ENCODE measurements at regions not wholly inside any gene's neighbourhood (a gene's known extent, or its start where the extent isn't known, plus 50 kb on each side); places are given as distances from the start of the nearest gene placed in this dataset.

GRCh38 chr4:177770776-177771175 is 328.5 kb upstream of the AGA start:
- in situ Hi-C loops (cut with MboI) = no loop called here
- FAIRE-seq = no peak
- WGBS (ENCODE audit: insufficient coverage, insufficient replicate concordance, low lambda C conversion rate, missing lambda C conversion rate) = 16% methylated on average over 2 of the region's 2 CpGs

GRCh38 chr4:177771645-177772044 is 329.4 kb upstream of the AGA start:
- intact Hi-C loops (cut with micrococcal nuclease; ENCODE audit: unreplicated experiment) = no loop called here
- no peak for FAIRE-seq
- WGBS (ENCODE audit: insufficient coverage, insufficient replicate concordance, low lambda C conversion rate, missing lambda C conversion rate) = 78% methylated on average over 1 of the region's 1 CpG

More at GRCh38 chr4:177770776-177771175, 328.5 kb upstream of the AGA start:
- Histone ChIP-seq H3K9me3 (replicated peaks; ENCODE audit: control insufficient read depth, insufficient read depth, low read length) (no peaks in the 10 kb centered on the region), H3K27me3 (replicated peaks in 1 of 2; ENCODE audit: control insufficient read depth in 2 of 2, insufficient read depth in 2 of 2, low read length in 1 of 2) (no peaks in the 10 kb centered on the region), H4K20me1 (ENCODE audit: control insufficient read depth, insufficient read depth) (no peaks in the 10 kb centered on the region), H3K9ac (ENCODE audit: control insufficient read depth, insufficient read depth, low read length) (no peak overlapping the region), H2AFZ (ENCODE audit: control insufficient read depth, low read depth, low read length) (no peak overlapping the region), H3K4me3 (no peak overlapping the region), H3K4me1 (ENCODE audit: control insufficient read depth, insufficient read depth, low read length) (no peaks in the 10 kb centered on the region), H3K36me3 (ENCODE audit: control insufficient read depth in 2 of 2, insufficient read depth in 2 of 2, low read length in 1 of 2) (no peaks in the 10 kb centered on the region), H3K4me2 (ENCODE audit: control insufficient read depth, insufficient read depth) (no peak overlapping the region), H3K79me2 (ENCODE audit: control insufficient read depth, insufficient read depth, low read length) (no peaks in the 10 kb centered on the region), H3K27ac (ENCODE audit: control insufficient read depth, insufficient read depth) (no peak overlapping the region)
- TF ChIP-seq ESRRA (IDR thresholded peaks at IDR 0.05; ENCODE audit: low read length) (no peak), RELA (IDR thresholded peaks at IDR 0.05; ENCODE audit: borderline replicate concordance, partially characterized antibody) (no peak), WRNIP1 (IDR thresholded peaks at IDR 0.05; ENCODE audit: borderline replicate concordance, low read depth, low read length) (no peak), ZZZ3 (IDR thresholded peaks at IDR 0.05; ENCODE audit: control insufficient read depth, insufficient read length, low read depth) (no peak), TCF7 (IDR thresholded peaks at IDR 0.05; ENCODE audit: borderline replicate concordance) (no peak), HCFC1 (IDR thresholded peaks at IDR 0.05; ENCODE audit: low read length) (no peak)
- ChIA-PET CTCF (no interaction called here), RAD21 (ENCODE audit: unreplicated experiment) (interaction anchor here (1.0 kb wide), 1 partner anchor 30 kb away, joined by 3 read pairs; no protein-coding TSS in a partner anchor), POLR2A (no interaction called here), SMC1A (ENCODE audit: uncharacterized antibody, unreplicated experiment) (interaction anchor here (1.4 kb wide), 1 partner anchor 40 kb away, joined by 3 read pairs; no protein-coding TSS in a partner anchor)
- ATAC-seq (no peak), DNase-seq (ENCODE audit: low read depth, low spot score) (no peak)
- no TSS peak for BruUV-seq (replicated peaks)
- intact Hi-C loops (cut with micrococcal nuclease; ENCODE audit: unreplicated experiment) = no loop called here

More at GRCh38 chr4:177771645-177772044, 329.4 kb upstream of the AGA start:
- ATAC-seq = no peak
- ChIA-PET RAD21 (ENCODE audit: unreplicated experiment) (interaction anchor here (1.8 kb wide), 1 partner anchor 18 kb away, joined by 5 read pairs; no protein-coding TSS in a partner anchor), SMC1A (ENCODE audit: uncharacterized antibody, unreplicated experiment) (no interaction called here), POLR2A (no interaction called here), CTCF (no interaction called here)
- no TSS peak for BruUV-seq (replicated peaks)
- TF ChIP-seq ELK1 (IDR thresholded peaks at IDR 0.05; ENCODE audit: low read depth, low read length) (no peak), RELB (IDR thresholded peaks at IDR 0.05; ENCODE audit: low read depth) (no peak), SUPT20H (IDR thresholded peaks at IDR 0.05; ENCODE audit: borderline replicate concordance, control insufficient read depth, low read depth, low read length) (no peak), STAT3 (IDR thresholded peaks at IDR 0.05; ENCODE audit: low read depth, low read length) (no peak), CEBPB (IDR thresholded peaks at IDR 0.05; ENCODE audit: borderline replicate concordance in 1 of 2, low read depth in 2 of 2, low read length in 2 of 2) (no peak), CREM (IDR thresholded peaks at IDR 0.05; ENCODE audit: low read depth) (no peak), IKZF1 (conservative IDR thresholded peaks at IDR 0.05) (no peak), GABPA (IDR thresholded peaks at IDR 0.05; ENCODE audit: low read depth) (no peak), RB1 (IDR thresholded peaks at IDR 0.05; ENCODE audit: borderline replicate concordance) (no peak), EGR1 (IDR thresholded peaks at IDR 0.05; ENCODE audit: borderline replicate concordance in 1 of 2, low read depth in 2 of 2, low read length in 2 of 2) (no peak)
- H3K27ac ChIP-seq (ENCODE audit: control insufficient read depth, insufficient read depth) = no peak overlapping the region
- H3K4me3 ChIP-seq = no peak overlapping the region
- in situ Hi-C loops (cut with MboI) = no loop called here
- no peaks in the 10 kb centered on the region for H3K9me3 ChIP-seq (replicated peaks; ENCODE audit: control insufficient read depth, insufficient read depth, low read length)
- no peaks in the 10 kb centered on the region for H3K79me2 ChIP-seq (ENCODE audit: control insufficient read depth, insufficient read depth, low read length)
- DNase-seq (ENCODE audit: low read depth, low spot score) = no peak
- H2AFZ ChIP-seq (ENCODE audit: control insufficient read depth, low read depth, low read length) = no peak overlapping the region
- H3K4me1 ChIP-seq (ENCODE audit: control insufficient read depth, insufficient read depth, low read length) = no peaks in the 10 kb centered on the region
- no peaks in the 10 kb centered on the region for H3K36me3 ChIP-seq (ENCODE audit: control insufficient read depth in 2 of 2, insufficient read depth in 2 of 2, low read length in 1 of 2)
- no peak overlapping the region for H3K9ac ChIP-seq (ENCODE audit: control insufficient read depth, insufficient read depth, low read length)
- H4K20me1 ChIP-seq (ENCODE audit: control insufficient read depth, insufficient read depth) = no peaks in the 10 kb centered on the region
- H3K27me3 ChIP-seq (replicated peaks in 1 of 2; ENCODE audit: control insufficient read depth in 2 of 2, insufficient read depth in 2 of 2, low read length in 1 of 2) = no peaks in the 10 kb centered on the region
- no peak overlapping the region for H3K4me2 ChIP-seq (ENCODE audit: control insufficient read depth, insufficient read depth)

Measured in GM12878 (cell line).